UCSD-AML1 (cell line): ENCODE measurements at regions not wholly inside any gene's neighbourhood (a gene's known extent, or its start where the extent isn't known, plus 50 kb on each side); places are given as distances from the start of the nearest gene placed in this dataset.

Experiments
- DNase-seq: peaks from one replicate; lab custom pipeline; 2025; ENCODE audit not compliant: unreplicated experiment; lab: John Stamatoyannopoulos, UW

GRCh38 chr2:104033399-104033798 lies 820.5 kb upstream of the POU3F3 start:
- DNase-seq: no peak

- DNase-seq: no peak
Observed at GRCh38 chr2:104040771-104041170, 813.1 kb upstream of the POU3F3 start.

- DNase-seq: no peak
Observed at GRCh38 chr2:104041351-104041750, 812.6 kb upstream of the POU3F3 start.

- DNase-seq: no peak
Observed at GRCh38 chr2:104043864-104044263, 810.1 kb upstream of the POU3F3 start.

GRCh38 chr2:104045071-104045470 lies 808.8 kb upstream of the POU3F3 start:
- DNase-seq: no peak

- DNase-seq: no peak
Observed at GRCh38 chr2:104046466-104046865, 807.4 kb upstream of the POU3F3 start.

- DNase-seq: no peak
Observed at GRCh38 chr2:104047516-104047915, 806.4 kb upstream of the POU3F3 start.

- no peak for DNase-seq
Observed at GRCh38 chr2:104049438-104049837, 804.5 kb upstream of the POU3F3 start.

GRCh38 chr2:104049981-104050380 lies 803.9 kb upstream of the POU3F3 start:
- no peak for DNase-seq

GRCh38 chr2:104050656-104051242 lies 803.2 kb upstream of the POU3F3 start:
- DNase-seq: no peak

- no peak for DNase-seq
Observed at GRCh38 chr2:104051766-104052165, 802.1 kb upstream of the POU3F3 start.

GRCh38 chr2:104052356-104052755 lies 801.6 kb upstream of the POU3F3 start:
- no peak for DNase-seq

- no peak for DNase-seq
Observed at GRCh38 chr2:104056451-104056850, 797.5 kb upstream of the POU3F3 start.

- DNase-seq: no peak
Observed at GRCh38 chr2:104068665-104069064, 785.2 kb upstream of the POU3F3 start.

- DNase-seq: no peak
Observed at GRCh38 chr2:104077573-104077972, 776.3 kb upstream of the POU3F3 start.

GRCh38 chr2:104078431-104079157 lies 775.3 kb upstream of the POU3F3 start:
- DNase-seq: no peak

- DNase-seq: no peak
Observed at GRCh38 chr2:104088745-104089144, 765.2 kb upstream of the POU3F3 start.

- DNase-seq: no peak
Observed at GRCh38 chr2:104090407-104090806, 763.5 kb upstream of the POU3F3 start.

- no peak for DNase-seq
Observed at GRCh38 chr2:104091894-104092293, 762.0 kb upstream of the POU3F3 start.

- no peak for DNase-seq
Observed at GRCh38 chr2:104092886-104093285, 761.0 kb upstream of the POU3F3 start.

- DNase-seq: no peak
Observed at GRCh38 chr2:104102615-104103014, 751.3 kb upstream of the POU3F3 start.

GRCh38 chr2:104109356-104109755 lies 744.6 kb upstream of the POU3F3 start:
- DNase-seq: no peak

- no peak for DNase-seq
Observed at GRCh38 chr2:104118889-104119288, 735.0 kb upstream of the POU3F3 start.
